GM23248 (cell line): ENCODE measurements at regions not wholly inside any gene's neighbourhood (a gene's known extent, or its start where the extent isn't known, plus 50 kb on each side); places are given as distances from the start of the nearest gene placed in this dataset.

Source experiments
- EZH2 ChIP-seq: fragments of 200-600 bp; sonication (generic); IDR thresholded peaks from 2 replicates; pipeline ENCODE4 v1.6.1; 2018; ENCODE audit warnings: antibody characterized with exemption, mild to moderate bottlenecking; ENCODE audit not compliant: insufficient read depth, poor library complexity, severe bottlenecking
- EZH2phosphoT487 ChIP-seq: fragments of 200-600 bp; sonication (generic); IDR thresholded peaks from 2 replicates; pipeline ENCODE4 v1.6.1; 2018; ENCODE audit warnings: antibody characterized with exemption, moderate library complexity, mild to moderate bottlenecking, low read depth; ENCODE audit not compliant: insufficient read depth

DNA sequence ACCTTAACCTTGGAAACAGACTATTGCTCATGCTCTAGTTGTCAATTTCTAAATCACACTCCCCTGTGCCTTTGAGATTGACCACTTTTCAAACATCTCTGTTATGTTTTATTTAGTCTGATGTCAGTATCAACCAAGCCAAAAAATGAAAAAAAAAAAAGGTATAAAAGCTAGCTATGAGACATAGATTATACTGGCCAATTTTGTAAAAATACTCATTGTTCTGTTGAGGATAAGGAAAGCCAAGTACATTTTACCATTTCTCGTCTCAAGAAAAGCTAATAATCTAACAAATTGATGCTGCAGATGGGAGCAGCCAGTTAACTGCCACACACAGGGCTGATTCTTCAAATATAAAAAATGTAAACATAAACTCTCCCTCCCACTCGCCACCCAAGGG is 572.6 kb upstream of the KLF12 start:
- TF ChIP-seq EZH2 (no peak), EZH2phosphoT487 (no peak)
